ENCODE measurements at regions not wholly inside any gene's neighbourhood (a gene's known extent, or its start where the extent isn't known, plus 50 kb on each side); places are given as distances from the start of the nearest gene placed in this dataset.

DNA sequence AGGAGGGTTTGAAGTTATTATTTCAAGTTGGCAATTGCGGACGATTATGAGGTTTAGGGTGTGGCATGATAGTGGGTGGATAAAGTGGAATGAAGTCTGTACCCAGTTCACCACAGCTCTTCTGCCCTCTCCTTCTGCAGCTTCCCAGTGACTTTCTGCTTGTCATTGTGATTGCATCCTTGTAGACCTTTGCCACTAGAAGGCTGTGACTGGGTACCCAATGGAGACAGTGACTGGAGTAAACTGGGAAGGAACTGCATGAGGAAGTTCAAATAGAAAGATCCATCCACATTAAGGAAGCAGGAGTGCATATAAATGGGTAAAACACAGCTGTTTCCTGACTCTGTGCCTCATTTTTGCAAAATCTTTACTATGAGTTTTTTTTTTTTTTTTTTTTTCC, 53.5 kb upstream of the SPANXN3 start:
- Histone ChIP-seq H3K4me2 (no peak overlapping the region), H2AFZ (no peak overlapping the region), H3K27ac (ENCODE audit: low read depth) (no peak overlapping the region), H3K9me2 (ENCODE audit: insufficient read depth) (no peaks in the 10 kb centered on the region), H4K20me1 (replicated peaks; ENCODE audit: insufficient read depth) (no peaks in the 10 kb centered on the region), H3K4me1 (ENCODE audit: insufficient read depth) (no peaks in the 10 kb centered on the region), H3K27me3 (ENCODE audit: insufficient read depth) (no peaks in the 10 kb centered on the region), H3F3A (replicated peaks; ENCODE audit: low read depth) (no peaks in the 10 kb centered on the region), H3K4me3 (no peak overlapping the region), H3K36me3 (ENCODE audit: insufficient read depth) (no peaks in the 10 kb centered on the region), H3K79me2 (replicated peaks; ENCODE audit: insufficient read depth) (no peaks in the 10 kb centered on the region)
- ATAC-seq: no peak
- Mint-ChIP-seq H3K27ac (no peak overlapping the region), H3K36me3 (ENCODE audit: low read depth) (no peaks in the 10 kb centered on the region), H3K4me3 (no peak overlapping the region), H3K27me3 (ENCODE audit: insufficient read depth, low read depth, poor library complexity) (no peaks in the 10 kb centered on the region), H3K4me1 (no peaks in the 10 kb centered on the region), H3K9me3 (peaks cover 40% of the 10 kb centered on the region)
- no peak for DNase-seq (ENCODE audit: low spot score)
- TF ChIP-seq CREB1 (CRISPR knock-in tag; IDR thresholded peaks at IDR 0.05; ENCODE audit: low read depth): no peak

DNA sequence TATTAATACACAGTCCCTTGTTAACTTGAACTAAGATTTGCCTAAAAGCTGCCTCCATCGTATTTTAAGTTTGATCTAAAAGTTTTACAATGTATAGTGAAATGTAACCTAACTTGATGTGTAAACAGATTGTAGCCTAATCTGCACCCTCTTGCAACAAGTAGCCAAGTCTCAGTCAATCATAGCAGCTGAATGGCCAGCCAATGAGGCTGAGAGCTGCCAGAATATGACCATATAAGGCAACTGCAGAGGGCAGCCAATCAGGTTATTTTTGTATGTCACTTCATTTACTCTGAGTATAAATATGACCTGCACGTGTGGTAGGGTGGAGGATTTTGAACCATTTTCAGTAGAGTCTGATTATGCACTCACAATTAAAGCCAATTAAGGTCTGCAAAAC, 51.2 kb upstream of the SPANXN3 start:
- Histone ChIP-seq H3K4me1 (ENCODE audit: insufficient read depth) (no peaks in the 10 kb centered on the region), H3K9me2 (ENCODE audit: insufficient read depth) (no peaks in the 10 kb centered on the region), H3K27me3 (ENCODE audit: insufficient read depth) (no peaks in the 10 kb centered on the region), H3K36me3 (ENCODE audit: insufficient read depth) (no peaks in the 10 kb centered on the region), H3K79me2 (replicated peaks; ENCODE audit: insufficient read depth) (no peaks in the 10 kb centered on the region), H3K4me2 (no peak overlapping the region), H4K20me1 (replicated peaks; ENCODE audit: insufficient read depth) (no peaks in the 10 kb centered on the region), H2AFZ (no peak overlapping the region), H3K4me3 (no peak overlapping the region), H3F3A (replicated peaks; ENCODE audit: low read depth) (no peaks in the 10 kb centered on the region), H3K27ac (ENCODE audit: low read depth) (no peak overlapping the region)
- Mint-ChIP-seq H3K27me3 (ENCODE audit: insufficient read depth, low read depth, poor library complexity) (no peaks in the 10 kb centered on the region), H3K4me1 (no peaks in the 10 kb centered on the region), H3K9me3 (peaks cover 61% of the 10 kb centered on the region), H3K4me3 (no peak overlapping the region), H3K36me3 (ENCODE audit: low read depth) (peaks cover 3% of the 10 kb centered on the region; the same call in 1 of the 3 replicates), H3K27ac (no peak overlapping the region)
- ATAC-seq (no peak), DNase-seq (ENCODE audit: low spot score) (no peak)
- TF ChIP-seq, protein P1, sequence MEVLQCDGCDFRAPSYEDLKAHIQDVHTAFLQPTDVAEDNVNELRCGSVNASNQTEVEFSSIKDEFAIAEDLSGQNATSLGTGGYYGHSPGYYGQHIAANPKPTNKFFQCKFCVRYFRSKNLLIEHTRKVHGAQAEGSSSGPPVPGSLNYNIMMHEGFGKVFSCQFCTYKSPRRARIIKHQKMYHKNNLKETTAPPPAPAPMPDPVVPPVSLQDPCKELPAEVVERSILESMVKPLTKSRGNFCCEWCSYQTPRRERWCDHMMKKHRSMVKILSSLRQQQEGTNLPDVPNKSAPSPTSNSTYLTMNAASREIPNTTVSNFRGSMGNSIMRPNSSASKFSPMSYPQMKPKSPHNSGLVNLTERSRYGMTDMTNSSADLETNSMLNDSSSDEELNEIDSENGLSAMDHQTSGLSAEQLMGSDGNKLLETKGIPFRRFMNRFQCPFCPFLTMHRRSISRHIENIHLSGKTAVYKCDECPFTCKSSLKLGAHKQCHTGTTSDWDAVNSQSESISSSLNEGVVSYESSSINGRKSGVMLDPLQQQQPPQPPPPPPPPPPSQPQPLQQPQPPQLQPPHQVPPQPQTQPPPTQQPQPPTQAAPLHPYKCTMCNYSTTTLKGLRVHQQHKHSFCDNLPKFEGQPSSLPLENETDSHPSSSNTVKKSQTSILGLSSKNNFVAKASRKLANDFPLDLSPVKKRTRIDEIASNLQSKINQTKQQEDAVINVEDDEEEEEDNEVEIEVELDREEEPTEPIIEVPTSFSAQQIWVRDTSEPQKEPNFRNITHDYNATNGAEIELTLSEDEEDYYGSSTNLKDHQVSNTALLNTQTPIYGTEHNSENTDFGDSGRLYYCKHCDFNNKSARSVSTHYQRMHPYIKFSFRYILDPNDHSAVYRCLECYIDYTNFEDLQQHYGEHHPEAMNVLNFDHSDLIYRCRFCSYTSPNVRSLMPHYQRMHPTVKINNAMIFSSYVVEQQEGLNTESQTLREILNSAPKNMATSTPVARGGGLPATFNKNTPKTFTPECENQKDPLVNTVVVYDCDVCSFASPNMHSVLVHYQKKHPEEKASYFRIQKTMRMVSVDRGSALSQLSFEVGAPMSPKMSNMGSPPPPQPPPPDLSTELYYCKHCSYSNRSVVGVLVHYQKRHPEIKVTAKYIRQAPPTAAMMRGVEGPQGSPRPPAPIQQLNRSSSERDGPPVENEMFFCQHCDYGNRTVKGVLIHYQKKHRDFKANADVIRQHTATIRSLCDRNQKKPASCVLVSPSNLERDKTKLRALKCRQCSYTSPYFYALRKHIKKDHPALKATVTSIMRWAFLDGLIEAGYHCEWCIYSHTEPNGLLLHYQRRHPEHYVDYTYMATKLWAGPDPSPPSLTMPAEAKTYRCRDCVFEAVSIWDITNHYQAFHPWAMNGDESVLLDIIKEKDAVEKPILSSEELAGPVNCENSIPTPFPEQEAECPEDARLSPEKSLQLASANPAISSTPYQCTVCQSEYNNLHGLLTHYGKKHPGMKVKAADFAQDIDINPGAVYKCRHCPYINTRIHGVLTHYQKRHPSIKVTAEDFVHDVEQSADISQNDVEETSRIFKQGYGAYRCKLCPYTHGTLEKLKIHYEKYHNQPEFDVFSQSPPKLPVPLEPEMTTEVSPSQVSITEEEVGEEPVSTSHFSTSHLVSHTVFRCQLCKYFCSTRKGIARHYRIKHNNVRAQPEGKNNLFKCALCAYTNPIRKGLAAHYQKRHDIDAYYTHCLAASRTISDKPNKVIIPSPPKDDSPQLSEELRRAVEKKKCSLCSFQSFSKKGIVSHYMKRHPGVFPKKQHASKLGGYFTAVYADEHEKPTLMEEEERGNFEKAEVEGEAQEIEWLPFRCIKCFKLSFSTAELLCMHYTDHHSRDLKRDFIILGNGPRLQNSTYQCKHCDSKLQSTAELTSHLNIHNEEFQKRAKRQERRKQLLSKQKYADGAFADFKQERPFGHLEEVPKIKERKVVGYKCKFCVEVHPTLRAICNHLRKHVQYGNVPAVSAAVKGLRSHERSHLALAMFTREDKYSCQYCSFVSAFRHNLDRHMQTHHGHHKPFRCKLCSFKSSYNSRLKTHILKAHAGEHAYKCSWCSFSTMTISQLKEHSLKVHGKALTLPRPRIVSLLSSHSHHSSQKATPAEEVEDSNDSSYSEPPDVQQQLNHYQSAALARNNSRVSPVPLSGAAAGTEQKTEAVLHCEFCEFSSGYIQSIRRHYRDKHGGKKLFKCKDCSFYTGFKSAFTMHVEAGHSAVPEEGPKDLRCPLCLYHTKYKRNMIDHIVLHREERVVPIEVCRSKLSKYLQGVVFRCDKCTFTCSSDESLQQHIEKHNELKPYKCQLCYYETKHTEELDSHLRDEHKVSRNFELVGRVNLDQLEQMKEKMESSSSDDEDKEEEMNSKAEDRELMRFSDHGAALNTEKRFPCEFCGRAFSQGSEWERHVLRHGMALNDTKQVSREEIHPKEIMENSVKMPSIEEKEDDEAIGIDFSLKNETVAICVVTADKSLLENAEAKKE (CRISPR knock-in tag; IDR thresholded peaks at IDR 0.05): no peak
- no peak for TF ChIP-seq EZH2phosphoT487 (IDR thresholded peaks at IDR 0.05; ENCODE audit: unreplicated experiment)
- no peak for TF ChIP-seq ZNF114 (CRISPR knock-in tag; IDR thresholded peaks at IDR 0.05)
- TF ChIP-seq, protein P2, sequence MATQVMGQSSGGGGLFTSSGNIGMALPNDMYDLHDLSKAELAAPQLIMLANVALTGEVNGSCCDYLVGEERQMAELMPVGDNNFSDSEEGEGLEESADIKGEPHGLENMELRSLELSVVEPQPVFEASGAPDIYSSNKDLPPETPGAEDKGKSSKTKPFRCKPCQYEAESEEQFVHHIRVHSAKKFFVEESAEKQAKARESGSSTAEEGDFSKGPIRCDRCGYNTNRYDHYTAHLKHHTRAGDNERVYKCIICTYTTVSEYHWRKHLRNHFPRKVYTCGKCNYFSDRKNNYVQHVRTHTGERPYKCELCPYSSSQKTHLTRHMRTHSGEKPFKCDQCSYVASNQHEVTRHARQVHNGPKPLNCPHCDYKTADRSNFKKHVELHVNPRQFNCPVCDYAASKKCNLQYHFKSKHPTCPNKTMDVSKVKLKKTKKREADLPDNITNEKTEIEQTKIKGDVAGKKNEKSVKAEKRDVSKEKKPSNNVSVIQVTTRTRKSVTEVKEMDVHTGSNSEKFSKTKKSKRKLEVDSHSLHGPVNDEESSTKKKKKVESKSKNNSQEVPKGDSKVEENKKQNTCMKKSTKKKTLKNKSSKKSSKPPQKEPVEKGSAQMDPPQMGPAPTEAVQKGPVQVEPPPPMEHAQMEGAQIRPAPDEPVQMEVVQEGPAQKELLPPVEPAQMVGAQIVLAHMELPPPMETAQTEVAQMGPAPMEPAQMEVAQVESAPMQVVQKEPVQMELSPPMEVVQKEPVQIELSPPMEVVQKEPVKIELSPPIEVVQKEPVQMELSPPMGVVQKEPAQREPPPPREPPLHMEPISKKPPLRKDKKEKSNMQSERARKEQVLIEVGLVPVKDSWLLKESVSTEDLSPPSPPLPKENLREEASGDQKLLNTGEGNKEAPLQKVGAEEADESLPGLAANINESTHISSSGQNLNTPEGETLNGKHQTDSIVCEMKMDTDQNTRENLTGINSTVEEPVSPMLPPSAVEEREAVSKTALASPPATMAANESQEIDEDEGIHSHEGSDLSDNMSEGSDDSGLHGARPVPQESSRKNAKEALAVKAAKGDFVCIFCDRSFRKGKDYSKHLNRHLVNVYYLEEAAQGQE (IDR thresholded peaks at IDR 0.05; ENCODE audit: unreplicated experiment): no peak
- TF ChIP-seq POLR2AphosphoS5 (IDR thresholded peaks at IDR 0.05; ENCODE audit: low read depth): no peak
- no peak for TF ChIP-seq STAT1 (IDR thresholded peaks at IDR 0.05; ENCODE audit: unreplicated experiment)
- no peak for TF ChIP-seq JUNB (IDR thresholded peaks at IDR 0.05; ENCODE audit: unreplicated experiment)
- TF ChIP-seq, protein P3, sequence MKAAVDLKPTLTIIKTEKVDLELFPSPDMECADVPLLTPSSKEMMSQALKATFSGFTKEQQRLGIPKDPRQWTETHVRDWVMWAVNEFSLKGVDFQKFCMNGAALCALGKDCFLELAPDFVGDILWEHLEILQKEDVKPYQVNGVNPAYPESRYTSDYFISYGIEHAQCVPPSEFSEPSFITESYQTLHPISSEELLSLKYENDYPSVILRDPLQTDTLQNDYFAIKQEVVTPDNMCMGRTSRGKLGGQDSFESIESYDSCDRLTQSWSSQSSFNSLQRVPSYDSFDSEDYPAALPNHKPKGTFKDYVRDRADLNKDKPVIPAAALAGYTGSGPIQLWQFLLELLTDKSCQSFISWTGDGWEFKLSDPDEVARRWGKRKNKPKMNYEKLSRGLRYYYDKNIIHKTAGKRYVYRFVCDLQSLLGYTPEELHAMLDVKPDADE (IDR thresholded peaks at IDR 0.05): no peak
- TF ChIP-seq CREB1 (CRISPR knock-in tag; IDR thresholded peaks at IDR 0.05; ENCODE audit: low read depth): no peak
- TF ChIP-seq ZNF331 (CRISPR knock-in tag; IDR thresholded peaks at IDR 0.05; ENCODE audit: low read depth): no peak

Data from GM23338 (cell line).